SH-SY5Y (cell line): ENCODE measurements at regions not wholly inside any gene's neighbourhood (a gene's known extent, or its start where the extent isn't known, plus 50 kb on each side); places are given as distances from the start of the nearest gene placed in this dataset.
A peak's percentile ranks its signal among the peaks of the same experiment; 100 is the strongest.

Experiments
- GATA2 ChIP-seq: IDR thresholded peaks from 2 replicates; pipeline ENCODE4 v1.6.1; 2011; ENCODE audit warnings: mild to moderate bottlenecking, low read depth, low read length
- GATA3 ChIP-seq: IDR thresholded peaks from 2 replicates; pipeline ENCODE4 v1.6.1; 2011; ENCODE audit warnings: low read depth, mild to moderate bottlenecking, low read length, moderate library complexity

DNA sequence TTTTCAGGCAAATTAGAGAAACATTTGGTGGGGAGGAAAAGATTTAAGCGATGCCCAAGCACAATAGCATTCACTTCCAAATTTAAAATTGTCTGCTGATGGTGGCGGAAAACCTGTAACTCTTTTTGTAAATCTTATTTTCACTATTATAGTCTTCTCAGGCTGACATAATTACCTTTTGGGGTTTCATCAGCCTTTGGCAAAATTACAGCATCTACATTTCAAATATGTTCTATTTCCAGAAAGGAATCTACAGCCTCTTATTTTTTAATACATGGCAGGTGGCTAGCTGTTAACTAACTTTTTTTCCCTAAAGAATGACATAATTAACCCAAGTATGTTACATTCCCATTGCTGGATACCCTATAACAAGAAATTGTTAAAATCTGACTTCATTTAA, 391.5 kb upstream of the CCDC54 start:
- TF ChIP-seq GATA3: no peak
- no peak for TF ChIP-seq GATA2

DNA sequence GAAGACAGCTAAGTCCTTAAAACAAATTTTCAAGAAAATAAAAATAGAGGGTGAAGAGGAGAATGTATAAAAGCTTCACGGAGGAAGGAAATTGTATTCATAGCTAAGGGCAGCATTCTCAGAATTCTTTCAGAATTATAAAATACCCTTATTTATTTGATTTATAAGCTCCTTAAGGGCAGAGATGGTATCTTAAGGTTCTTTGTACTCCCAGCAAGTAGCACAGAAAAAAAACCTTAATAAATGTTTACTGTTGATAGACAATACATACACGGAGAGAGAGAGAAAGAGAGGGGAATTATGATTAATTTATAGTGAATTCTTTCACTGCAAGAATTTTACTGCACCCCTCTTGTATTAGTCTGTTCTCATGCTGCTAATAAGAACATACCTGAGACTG, 375.6 kb upstream of the CCDC54 start:
- TF ChIP-seq GATA3 (no peak), GATA2 (no peak)

DNA sequence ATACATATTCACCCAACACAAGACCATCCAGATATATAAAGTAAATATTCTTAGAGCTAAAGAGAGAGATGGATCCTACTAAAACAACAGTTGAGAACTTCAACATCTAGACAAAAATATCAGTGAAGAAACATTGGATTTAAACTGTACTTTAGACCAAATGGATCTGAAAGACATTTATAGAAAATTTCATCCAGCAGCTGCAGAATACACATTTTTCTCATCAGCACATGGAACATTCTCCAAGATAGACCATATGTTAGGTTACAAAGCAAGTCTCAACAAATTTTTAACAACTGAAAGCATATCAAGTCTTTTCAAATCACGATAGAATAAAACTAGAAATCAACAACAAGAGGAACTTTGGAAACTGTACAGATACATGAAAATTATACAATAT, 369.0 kb upstream of the CCDC54 start:
- no peak for TF ChIP-seq GATA2

DNA sequence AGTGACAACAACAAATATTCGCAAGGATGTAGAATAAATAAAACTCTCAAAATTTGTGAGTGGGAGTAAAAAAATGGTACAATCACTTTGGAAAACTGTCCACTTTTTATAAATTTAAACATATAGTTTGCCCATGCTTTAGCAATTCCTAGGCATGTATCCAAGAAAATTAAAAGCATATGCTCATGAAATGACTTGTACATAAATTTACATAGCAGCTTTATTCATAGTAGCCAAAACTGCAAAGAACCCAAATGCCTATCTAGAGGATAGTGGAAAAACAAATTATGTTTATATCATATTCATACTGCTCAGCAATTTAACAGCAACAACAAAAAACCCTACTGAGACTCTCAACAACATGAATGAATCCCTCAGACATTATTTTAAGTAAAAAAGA, 363.6 kb upstream of the CCDC54 start:
- TF ChIP-seq GATA3 (no peak), GATA2 (no peak)

DNA sequence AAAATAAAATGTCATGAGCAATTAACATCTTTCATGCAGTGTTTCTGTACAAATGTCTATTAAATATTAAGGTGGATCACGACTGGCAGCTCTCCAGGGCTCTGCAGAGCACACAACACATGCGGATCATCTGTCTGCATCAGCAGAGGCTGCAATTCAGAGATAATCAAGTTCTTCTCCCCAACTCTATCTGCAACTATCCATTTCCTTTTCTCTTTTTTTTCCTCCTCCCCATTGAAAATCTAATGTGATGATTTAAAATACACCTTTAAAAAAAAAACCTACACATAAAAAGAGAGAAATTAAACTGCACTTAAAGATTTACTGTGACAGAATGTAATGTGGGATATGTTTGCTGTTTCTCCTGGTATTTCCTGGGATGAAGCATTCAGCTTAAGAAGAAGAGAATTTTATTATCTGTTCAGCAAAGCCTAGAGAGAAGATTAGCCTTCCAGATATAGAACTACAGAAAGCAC, 352.6 kb upstream of the CCDC54 start:
- no peak for TF ChIP-seq GATA3
- peak; percentile 57 for TF ChIP-seq GATA2

DNA sequence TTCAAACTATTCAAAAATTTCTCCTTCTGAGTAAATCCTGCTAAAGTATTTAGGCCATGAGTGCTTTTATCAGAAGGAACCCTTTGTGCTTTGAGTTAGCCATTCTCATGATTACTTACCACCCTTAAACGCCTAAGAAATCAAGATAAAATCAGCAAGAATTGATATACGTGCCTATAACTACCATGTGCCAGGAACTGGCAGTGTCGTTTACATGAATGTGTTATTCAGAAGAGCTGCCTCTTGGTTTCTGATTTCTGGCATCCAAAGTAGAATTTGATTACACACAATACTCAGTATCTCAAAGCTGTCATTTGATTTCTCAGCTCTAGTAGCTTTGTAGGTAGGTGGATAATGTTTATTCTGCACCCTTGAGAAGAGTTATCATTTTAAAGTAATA, 351.3 kb upstream of the CCDC54 start:
- TF ChIP-seq GATA2 (no peak), GATA3 (no peak)

DNA sequence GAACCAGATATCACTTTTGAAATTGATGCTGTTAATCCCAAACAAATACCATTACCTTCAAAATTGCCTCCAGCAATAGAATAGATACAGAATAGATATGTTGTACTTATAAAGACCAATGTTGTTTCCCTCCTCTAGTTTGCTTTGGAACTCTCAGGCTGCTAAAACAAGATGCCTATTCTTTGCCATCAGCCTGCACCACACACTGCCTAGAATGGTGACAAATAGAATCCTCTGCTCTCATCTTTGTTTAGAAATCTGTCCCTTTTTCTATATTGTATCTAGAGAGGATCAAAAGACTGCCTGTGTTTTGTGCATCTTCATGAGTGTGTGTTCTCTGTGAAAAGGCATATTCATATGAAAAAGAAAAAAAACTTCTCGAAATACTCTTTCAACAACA, 349.2 kb upstream of the CCDC54 start:
- TF ChIP-seq GATA2 (no peak), GATA3 (no peak)

DNA sequence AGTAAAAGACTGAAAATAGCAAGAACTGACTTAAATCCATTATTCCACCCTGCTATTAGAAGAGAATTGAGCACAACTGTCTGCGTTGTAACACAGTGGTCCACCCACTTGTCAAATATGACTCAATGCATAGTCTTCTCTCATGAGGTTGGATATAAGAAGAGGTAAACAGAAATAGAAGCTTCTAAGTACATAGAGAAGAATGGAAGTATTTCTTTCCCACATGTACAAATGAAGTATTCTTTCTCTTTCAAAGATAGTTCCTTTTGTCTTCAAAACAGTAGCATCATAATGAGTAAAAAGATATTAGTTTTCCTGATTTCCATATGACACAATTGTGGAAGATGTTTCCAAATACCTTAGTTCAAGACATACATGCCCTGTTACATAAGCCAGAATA, 348.6 kb upstream of the CCDC54 start:
- no peak for TF ChIP-seq GATA3
- no peak for TF ChIP-seq GATA2

DNA sequence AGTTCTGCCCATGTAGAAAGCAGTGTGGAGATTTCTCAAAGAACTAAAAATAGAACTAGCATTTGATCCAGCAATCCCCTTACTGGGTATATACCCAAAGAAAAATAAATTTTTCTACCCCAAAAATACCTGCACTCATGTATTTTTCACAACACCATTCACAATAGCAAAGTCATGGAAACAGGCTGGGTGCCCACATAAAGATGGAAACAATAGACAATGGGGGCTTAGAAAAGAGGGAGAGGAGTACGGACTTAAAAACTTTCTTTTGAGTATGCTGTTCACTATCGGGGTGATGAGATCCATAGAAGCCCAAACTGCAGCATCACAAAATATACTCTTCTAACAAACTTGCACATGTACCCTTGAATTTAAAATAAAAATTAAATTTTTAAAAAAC, 345.1 kb upstream of the CCDC54 start:
- no peak for TF ChIP-seq GATA2
- TF ChIP-seq GATA3: no peak

DNA sequence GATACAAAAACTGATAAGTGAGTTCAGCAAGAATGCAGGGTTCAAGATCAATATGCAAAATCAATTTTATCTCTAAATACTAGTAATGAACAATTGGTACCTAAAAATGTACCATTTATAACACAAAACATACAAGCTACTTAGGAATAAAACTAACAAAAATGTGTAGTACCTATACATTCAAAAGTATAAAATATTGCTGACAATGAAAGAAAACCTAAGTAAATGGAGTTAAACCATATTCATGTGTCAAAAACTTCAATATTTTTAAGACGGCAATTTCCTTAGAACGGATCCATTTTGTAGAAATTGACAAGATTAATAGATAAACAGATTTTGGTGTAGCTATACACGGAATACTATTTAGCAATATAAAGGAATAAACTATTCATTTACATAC, 343.1 kb upstream of the CCDC54 start:
- no peak for TF ChIP-seq GATA3
- TF ChIP-seq GATA2: no peak

DNA sequence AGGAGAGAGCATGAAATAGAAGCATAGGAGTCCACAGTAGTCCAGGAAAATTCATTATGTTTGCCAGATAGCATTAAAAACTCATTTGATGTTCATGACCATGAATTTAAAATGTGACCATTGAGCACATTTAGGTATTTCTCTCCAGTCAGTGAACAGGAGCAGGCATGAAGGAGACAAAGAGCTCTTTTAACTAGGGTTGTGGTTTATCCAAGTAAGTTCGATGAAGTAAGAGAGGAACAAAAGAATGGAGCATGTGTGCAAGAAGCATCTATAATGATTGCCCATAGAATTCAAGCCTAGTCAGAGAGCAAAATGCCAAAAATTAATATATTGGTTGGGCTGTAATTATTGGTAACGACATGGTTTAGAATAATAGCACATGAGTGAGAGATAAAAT, 342.1 kb upstream of the CCDC54 start:
- TF ChIP-seq GATA2 (no peak), GATA3 (no peak)

DNA sequence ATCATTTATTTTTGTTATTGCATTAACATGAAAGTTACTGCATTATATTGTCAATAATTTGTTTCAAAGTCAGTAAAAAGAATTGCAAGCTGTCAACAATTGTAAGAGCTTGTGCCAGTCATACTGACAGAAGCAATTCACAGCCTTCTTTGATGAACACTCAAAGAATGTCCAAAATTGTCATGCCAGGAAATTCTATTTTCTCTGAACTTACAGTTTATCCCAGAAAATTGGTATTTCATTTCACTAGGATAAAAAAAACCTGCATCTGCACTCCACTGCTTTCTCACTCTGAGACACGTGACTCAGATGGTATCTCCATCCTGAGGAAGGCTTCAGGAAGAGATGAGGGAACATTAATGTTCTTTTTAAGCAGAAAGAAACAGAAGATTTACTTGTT, 332.6 kb upstream of the CCDC54 start:
- TF ChIP-seq GATA3 (no peak), GATA2 (no peak)

DNA sequence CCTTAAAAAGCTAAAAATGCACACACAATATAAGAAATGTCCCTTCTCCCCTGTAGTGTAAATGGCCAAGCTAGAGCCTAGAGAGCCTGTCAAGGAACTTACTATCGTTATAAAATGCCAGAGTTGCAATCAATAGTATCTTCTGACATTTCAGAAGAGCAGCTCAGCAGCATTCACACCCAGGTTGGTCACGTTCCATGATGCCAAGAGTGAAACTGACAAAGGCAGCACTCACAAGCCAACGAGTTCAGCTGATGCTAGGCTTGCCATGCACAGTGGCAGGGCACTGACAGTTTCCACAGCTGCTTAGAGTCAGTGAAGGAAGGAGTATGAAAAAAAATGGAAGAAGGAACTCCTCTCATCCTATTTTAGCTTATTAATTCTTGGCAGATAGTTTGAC, 331.4 kb upstream of the CCDC54 start:
- TF ChIP-seq GATA3: no peak
- no peak for TF ChIP-seq GATA2

DNA sequence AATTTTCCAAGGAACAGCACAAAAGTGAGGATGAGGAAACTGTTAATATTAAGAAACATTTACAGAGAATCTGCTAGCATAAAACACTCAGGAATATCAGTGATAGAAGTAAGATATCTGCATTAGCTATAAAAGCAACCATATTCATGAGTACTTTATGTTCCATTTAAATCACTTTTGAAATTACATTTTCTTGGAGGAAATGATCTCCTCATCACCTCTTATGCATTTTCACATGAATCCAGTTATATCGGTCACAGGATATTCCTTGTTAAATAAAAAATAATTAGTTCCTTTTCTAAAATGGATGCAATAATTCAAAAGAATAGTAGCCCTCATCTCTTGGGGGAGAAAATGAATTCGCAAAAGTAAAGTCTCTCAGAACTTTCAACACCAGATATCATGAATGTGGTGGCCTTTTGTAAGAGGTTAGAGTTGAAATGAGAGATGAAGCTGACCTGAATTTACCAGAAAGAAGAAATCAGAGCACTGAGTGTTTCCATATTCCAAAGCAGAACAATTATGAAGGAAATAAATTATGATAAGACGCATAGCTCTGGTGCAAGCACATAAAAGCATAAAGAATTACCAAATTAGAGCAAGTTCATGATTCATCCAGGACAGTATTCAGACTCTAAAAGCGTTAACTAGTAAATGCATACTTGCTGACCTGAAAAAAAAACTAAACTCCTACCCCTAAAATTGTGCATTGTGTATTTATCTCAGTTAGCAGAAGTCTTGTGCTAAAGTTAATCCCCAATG, 321.9 kb upstream of the CCDC54 start:
- TF ChIP-seq GATA3 (no peak), GATA2 (no peak)

DNA sequence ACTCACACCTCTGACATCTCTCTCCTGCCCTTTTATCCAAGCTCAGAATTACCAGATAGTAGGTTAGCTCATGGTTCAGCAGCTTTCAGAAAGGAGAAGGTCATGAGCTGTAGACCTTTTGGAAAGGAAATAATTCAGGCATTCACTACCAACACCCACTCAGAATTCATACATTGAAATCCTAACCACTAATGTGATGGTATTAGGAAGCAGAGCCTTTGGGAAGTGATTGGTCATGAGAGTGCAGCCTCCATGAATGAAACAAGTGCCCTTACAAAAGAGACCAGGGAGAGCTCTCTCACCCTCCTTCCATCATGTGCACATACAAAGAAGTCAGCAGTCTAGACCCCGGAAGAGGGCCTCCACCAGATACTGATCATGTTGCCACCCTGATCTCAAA, 315.8 kb upstream of the CCDC54 start:
- TF ChIP-seq GATA2 (no peak), GATA3 (no peak)

DNA sequence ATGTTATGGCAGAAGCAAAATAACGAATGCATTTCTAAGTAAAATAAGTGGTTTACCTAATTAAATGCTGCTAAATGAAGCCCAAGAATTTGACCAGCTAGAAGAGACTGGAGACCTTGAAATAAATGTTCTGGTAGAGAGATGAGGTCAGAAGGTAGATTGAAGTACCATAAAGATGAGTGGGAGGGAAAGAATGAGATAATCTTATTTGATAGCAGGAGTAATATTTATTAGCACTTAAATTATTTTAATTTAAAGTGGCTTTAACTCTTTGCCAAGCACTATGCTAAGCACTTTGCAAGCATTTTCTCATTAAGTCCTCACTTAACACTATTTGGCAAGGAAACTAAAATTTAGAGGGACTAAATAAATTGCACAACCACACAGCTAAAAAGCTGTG, 314.9 kb upstream of the CCDC54 start:
- TF ChIP-seq GATA2 (no peak), GATA3 (no peak)
